ENCODE measurements at regions not wholly inside any gene's neighbourhood (a gene's known extent, or its start where the extent isn't known, plus 50 kb on each side); places are given as distances from the start of the nearest gene placed in this dataset.

- in situ Hi-C loops (cut with MboI) (no loop called here), intact Hi-C loops (cut with micrococcal nuclease; ENCODE audit: unreplicated experiment) (no loop called here)
- no peak overlapping the region for H3K27ac ChIP-seq (ENCODE audit: control insufficient read depth, insufficient read depth)
- no peak for DNase-seq (ENCODE audit: low read depth, low spot score)
- TF ChIP-seq HDAC2 (IDR thresholded peaks at IDR 0.05) (no peak), ZNF687 (IDR thresholded peaks at IDR 0.05) (no peak), POLR2AphosphoS2 (IDR thresholded peaks at IDR 0.05; ENCODE audit: low read depth, low read length) (no peak), CEBPZ (IDR thresholded peaks at IDR 0.05; ENCODE audit: low read depth, low read length) (no peak), STAT3 (IDR thresholded peaks at IDR 0.05; ENCODE audit: low read depth, low read length) (no peak), RCOR1 (conservative IDR thresholded peaks at IDR 0.05; ENCODE audit: low read depth, low read length) (no peak), CHD4 (IDR thresholded peaks at IDR 0.05) (no peak), SIN3A (IDR thresholded peaks at IDR 0.05; ENCODE audit: low read depth, low read length) (no peak), SRF (IDR thresholded peaks at IDR 0.05; ENCODE audit: low read depth in 2 of 2, low read length in 2 of 2) (no peak), EGR1 (IDR thresholded peaks at IDR 0.05; ENCODE audit: borderline replicate concordance in 1 of 2, low read depth in 2 of 2, low read length in 2 of 2) (no peak), ZNF217 (IDR thresholded peaks at IDR 0.05) (no peak), SMC3 (IDR thresholded peaks at IDR 0.05; ENCODE audit: borderline replicate concordance, low read length) (no peak), USF2 (IDR thresholded peaks at IDR 0.05; ENCODE audit: borderline replicate concordance, low read depth, low read length) (no peak), EZH2 (IDR thresholded peaks at IDR 0.05; ENCODE audit: borderline replicate concordance, control insufficient read depth, low read depth, low read length) (no peak), JUNB (IDR thresholded peaks at IDR 0.05) (no peak)
- no peaks in the 10 kb centered on the region for H3K79me2 ChIP-seq (ENCODE audit: control insufficient read depth, insufficient read depth, low read length)
- H3K36me3 ChIP-seq (ENCODE audit: control insufficient read depth in 2 of 2, insufficient read depth in 2 of 2, low read length in 1 of 2): no peaks in the 10 kb centered on the region
- no peaks in the 10 kb centered on the region for H4K20me1 ChIP-seq (ENCODE audit: control insufficient read depth, insufficient read depth)
- no TSS peak for BruUV-seq (replicated peaks)
- no peak overlapping the region for H3K4me2 ChIP-seq (ENCODE audit: control insufficient read depth, insufficient read depth)
- no peak overlapping the region for H2AFZ ChIP-seq (ENCODE audit: control insufficient read depth, low read depth, low read length)
- RAD21 ChIA-PET (ENCODE audit: unreplicated experiment): no interaction called here
- 2% methylated on average over 4 of the region's 4 CpGs for WGBS (ENCODE audit: insufficient coverage, insufficient replicate concordance, low lambda C conversion rate, missing lambda C conversion rate)
- H3K9me3 ChIP-seq (replicated peaks; ENCODE audit: control insufficient read depth, insufficient read depth, low read length): no peaks in the 10 kb centered on the region
- ATAC-seq: no peak
- no peak overlapping the region for H3K4me3 ChIP-seq
- H3K9ac ChIP-seq (ENCODE audit: control insufficient read depth, insufficient read depth, low read length): no peak overlapping the region
- H3K27me3 ChIP-seq (replicated peaks in 1 of 2; ENCODE audit: control insufficient read depth in 2 of 2, insufficient read depth in 2 of 2, low read length in 1 of 2): no peaks in the 10 kb centered on the region
- H3K4me1 ChIP-seq (ENCODE audit: control insufficient read depth, insufficient read depth, low read length): no peaks in the 10 kb centered on the region
- POLR2A ChIA-PET: no interaction called here
- no peak for FAIRE-seq
- SMC1A ChIA-PET (ENCODE audit: uncharacterized antibody, unreplicated experiment): no interaction called here
- CTCF ChIA-PET: no interaction called here
Measured at GRCh38 chr21:22356663-22357062, 1358.5 kb downstream of the NCAM2 start.
